GM21786 (cell line): ENCODE measurements at regions not wholly inside any gene's neighbourhood (a gene's known extent, or its start where the extent isn't known, plus 50 kb on each side); places are given as distances from the start of the nearest gene placed in this dataset.

ENCODE experiments used
- ATAC-seq: cut with Tn5 transposase; IDR thresholded peaks from one replicate; pipeline ENCODE4 v1.9.1; 2021; ENCODE audit not compliant: unreplicated experiment

- ATAC-seq = no peak
Observed at GRCh38 chr7:131745390-131746248, 189.2 kb upstream of the PODXL start.

GRCh38 chr7:131741446-131741845 is 185.0 kb upstream of the PODXL start:
- no peak for ATAC-seq

- ATAC-seq = no peak
Observed at GRCh38 chr7:131737746-131738465, 181.5 kb upstream of the PODXL start.

- no peak for ATAC-seq
Observed at GRCh38 chr7:131735101-131735500, 178.7 kb upstream of the PODXL start.

- ATAC-seq = no peak
Observed at GRCh38 chr7:131733604-131734003, 177.2 kb upstream of the PODXL start.

DNA sequence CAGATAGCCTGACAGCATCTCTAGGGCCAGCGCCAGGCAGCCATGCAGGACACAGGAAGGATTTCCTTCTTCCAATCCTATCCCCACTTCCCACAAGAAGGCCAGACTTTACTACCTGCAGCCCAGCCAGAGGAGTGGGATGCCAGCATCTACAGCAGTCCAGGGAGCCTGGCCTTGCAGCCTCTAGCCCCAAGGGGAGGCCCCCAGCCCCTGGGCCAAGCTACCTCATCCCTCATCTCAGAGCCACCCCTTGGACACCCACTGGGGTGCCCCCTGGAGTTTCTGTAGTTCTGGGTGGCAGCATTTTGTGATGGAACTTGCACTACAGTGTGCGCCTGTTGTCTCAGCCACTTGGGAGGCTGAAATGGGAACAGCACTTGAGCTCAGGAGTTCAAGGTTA is 170.8 kb upstream of the PODXL start:
- ATAC-seq = no peak

DNA sequence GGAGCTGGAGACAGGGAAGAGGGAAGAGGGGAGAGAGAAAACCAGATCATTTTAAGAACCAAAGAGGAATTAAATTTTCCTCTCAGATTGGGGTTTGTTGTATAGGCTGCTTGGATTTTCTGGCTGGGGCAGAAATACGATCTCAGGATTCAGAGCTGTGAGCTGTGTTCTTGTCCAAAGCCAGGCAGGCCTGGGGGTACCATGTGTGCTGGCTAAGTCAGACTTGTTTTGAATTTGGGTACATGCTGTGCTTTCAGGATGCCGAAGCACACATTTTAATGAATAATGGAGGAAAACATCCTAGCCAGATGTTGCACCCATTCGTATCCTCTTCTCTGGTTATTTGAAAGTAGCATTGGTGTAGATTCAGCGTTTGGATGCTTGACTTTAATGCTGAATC is 170.3 kb upstream of the PODXL start:
- ATAC-seq = no peak

- ATAC-seq = no peak
Observed at GRCh38 chr7:131726031-131726430, 169.6 kb upstream of the PODXL start.

DNA sequence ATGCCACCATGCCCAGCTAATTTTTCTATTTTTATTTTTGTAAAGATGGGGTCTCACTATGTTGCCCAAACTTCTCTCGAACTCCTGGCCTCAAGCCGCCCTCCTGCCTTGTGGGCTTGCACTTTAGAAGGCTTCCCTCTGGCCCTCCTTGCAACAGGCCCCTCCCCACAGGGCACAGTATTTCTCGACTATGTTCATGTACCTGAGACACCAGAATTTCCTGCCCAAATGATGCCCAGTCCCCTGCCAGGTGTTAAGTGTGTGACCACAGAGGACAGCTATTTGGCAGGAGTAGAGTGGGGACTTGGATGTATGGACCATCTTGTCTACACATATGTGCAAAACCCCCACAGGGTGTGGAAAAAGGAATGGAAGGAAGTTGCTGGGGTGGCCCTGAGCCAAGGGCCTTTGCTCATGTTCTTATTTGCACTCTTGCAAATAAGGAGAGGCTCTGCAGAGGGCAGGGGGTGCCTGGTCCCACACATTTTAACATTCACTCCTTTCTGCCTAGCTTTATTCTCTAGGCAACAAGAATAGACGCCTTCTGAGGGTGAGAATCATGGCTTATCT is 168.4 kb upstream of the PODXL start:
- ATAC-seq = no peak

DNA sequence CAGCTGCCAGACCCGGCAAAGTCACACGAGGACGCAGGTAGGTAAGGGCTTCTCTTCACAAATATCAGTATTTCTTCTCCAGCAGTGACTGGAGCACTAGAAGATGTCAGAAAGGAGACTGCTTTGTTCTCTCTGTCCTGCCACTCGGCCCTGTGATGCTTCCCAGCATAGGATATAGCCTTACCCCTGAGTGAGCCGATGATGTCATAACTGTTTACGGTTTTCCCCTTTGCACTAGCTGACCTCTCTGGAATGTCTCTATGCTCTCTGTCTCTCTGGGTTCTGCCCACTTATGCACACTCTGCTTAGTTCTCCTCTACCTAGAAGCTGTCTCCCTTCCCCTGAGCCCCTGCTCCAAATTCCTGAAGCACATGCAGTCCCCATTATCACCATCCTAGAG is 167.5 kb upstream of the PODXL start:
- no peak for ATAC-seq

DNA sequence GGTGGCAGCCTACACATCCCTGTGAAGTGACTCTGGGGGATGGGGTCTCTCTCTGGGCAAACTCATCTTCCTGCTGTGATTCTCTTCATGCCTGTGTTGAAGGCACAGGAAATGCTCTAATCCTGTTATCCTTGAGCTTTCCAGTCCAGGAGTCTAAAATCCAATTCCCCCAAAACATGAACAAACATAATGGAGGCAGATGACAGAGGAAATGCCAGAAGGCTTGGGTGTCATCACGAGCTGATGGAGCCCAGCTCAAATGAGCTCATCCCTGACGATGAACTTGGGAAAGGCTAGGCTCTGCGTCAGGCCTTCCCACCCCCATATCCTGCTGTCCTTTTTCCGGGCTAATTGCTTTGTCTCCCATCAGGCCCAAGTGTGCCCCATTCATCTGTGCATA is 165.9 kb upstream of the PODXL start:
- no peak for ATAC-seq

DNA sequence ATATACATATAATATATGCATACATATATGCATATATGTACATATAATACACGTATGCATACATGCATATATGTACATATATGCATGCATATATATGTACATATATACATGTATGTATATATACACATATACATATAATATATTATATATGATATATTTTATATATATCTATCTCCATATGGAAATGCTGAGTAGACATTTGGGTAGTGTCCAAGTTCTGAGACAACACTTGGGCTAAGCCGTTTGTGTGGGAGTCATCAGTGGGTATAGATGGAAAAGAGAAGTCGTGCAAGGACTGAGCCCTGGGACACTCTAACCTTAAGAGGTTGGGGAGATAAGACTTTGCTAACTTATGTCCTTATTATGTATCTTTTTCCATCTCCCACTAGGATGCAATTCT is 165.2 kb upstream of the PODXL start:
- ATAC-seq = no peak

DNA sequence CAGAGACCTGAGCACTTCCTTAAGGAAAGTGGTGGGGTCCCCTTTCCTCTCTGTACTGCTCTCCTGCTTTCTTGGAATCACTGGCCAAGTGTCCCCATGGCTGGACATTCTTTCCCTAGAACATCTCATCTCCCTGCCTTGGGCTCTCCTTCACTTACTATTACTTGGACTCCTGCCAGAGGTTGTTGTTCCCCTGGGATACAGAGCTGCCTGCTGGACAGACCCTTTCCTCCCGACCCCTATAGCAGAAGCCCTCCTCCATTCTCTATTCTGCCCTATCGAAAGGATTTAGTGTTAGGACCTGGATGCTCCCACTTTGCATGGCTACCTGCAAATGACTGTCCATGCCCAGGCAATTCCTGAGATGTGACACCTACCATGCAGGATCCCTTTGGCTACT is 164.3 kb upstream of the PODXL start:
- ATAC-seq = no peak

- no peak for ATAC-seq
Observed at GRCh38 chr7:131717181-131717580, 160.8 kb upstream of the PODXL start.

- ATAC-seq = no peak
Observed at GRCh38 chr7:131699323-131699722, 142.9 kb upstream of the PODXL start.

GRCh38 chr7:131692131-131692960 is 135.9 kb upstream of the PODXL start:
- no peak for ATAC-seq

- no peak for ATAC-seq
Observed at GRCh38 chr7:131691454-131692130, 135.2 kb upstream of the PODXL start.

DNA sequence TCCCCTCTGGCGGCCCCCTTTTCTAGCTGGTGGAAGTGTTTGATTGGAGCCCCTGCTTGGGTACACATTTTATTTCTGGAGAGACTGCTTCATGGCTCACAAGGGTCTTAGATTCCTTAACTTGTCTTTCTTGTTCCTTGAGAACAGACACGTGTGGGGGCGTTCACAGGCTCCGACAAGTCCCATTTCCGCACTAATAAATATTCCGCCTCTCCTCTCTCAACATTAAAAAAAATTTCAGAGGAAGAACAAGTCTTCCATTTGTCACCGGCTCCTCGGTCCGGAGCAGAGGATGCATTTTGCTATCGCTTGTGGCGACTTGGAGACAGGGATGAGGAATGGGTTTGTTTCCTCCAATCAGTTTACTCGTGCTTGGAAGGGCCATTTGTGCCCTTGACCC is 134.0 kb upstream of the PODXL start:
- ATAC-seq = no peak

DNA sequence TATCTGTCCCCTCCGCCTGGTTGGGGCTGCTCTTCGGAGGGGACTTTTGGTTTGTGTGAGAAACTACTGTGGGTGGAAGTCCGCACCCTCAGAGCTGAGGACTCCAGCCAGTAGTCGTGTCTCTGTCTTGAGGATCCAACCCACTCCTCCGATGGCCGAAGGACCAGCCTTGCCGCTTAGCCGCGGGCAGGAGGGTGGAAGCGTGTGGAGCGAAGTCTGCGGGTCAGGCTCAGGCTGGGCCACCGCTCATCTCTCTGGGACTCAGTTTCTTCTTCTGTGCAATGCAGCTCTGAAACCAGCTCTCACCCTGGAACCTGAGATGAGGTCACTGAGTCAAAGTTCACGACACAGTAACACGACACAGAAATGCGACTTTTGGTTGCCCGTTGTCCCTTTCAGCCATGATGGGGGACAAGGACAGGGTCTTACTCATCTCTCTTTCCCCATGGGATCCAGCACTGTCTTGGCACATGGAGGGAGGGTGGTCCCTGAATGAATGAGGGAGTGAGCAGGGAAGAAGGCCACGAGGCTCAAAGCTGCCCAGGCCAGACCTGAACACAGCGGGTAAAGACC is 133.3 kb upstream of the PODXL start:
- ATAC-seq = no peak
